ENCODE measurements at regions not wholly inside any gene's neighbourhood (a gene's known extent, or its start where the extent isn't known, plus 50 kb on each side); places are given as distances from the start of the nearest gene placed in this dataset.
"Not testable (repeated sequence)": the region's sequence is repeated elsewhere in the genome, so short reads cannot be mapped to it uniquely, and the experiment has no call there.

- peak in 1 of 2 donors; percentile 81 for DNase-seq
- H3K27ac ChIP-seq: peak overlapping the region in 3 of 4 donors; percentile 54 to 78 (median 65)
Measured at GRCh38 chr9:2279138-2279537, 264.0 kb downstream of the SMARCA2 start.

GRCh38 chr9:2281031-2281802, 266.1 kb downstream of the SMARCA2 start:
- H3K27ac ChIP-seq: no peak overlapping the region

More at GRCh38 chr9:2279138-2279537, 264.0 kb downstream of the SMARCA2 start:
- H3K36me3 ChIP-seq; H3K27me3 ChIP-seq; H3K4me1 ChIP-seq; H3K4me3 ChIP-seq; ATAC-seq (ENCODE audit: low FRiP score in 2 of 2); H3K9me3 ChIP-seq: not testable (repeated sequence)
- 70 to 80% methylated on average over 8 of the region's 8 CpGs for WGBS, 2 donors
- TF ChIP-seq POLR2A (IDR thresholded peaks at IDR 0.05): peak in 1 of 4 donors; percentile 26

GRCh38 chr9:2281803-2282185, 266.6 kb downstream of the SMARCA2 start:
- TF ChIP-seq POLR2A (IDR thresholded peaks at IDR 0.05) (no peak), POLR2AphosphoS5 (IDR thresholded peaks at IDR 0.05) (no peak), EP300 (IDR thresholded peaks at IDR 0.05) (no peak)
- TF ChIP-seq, protein P1, sequence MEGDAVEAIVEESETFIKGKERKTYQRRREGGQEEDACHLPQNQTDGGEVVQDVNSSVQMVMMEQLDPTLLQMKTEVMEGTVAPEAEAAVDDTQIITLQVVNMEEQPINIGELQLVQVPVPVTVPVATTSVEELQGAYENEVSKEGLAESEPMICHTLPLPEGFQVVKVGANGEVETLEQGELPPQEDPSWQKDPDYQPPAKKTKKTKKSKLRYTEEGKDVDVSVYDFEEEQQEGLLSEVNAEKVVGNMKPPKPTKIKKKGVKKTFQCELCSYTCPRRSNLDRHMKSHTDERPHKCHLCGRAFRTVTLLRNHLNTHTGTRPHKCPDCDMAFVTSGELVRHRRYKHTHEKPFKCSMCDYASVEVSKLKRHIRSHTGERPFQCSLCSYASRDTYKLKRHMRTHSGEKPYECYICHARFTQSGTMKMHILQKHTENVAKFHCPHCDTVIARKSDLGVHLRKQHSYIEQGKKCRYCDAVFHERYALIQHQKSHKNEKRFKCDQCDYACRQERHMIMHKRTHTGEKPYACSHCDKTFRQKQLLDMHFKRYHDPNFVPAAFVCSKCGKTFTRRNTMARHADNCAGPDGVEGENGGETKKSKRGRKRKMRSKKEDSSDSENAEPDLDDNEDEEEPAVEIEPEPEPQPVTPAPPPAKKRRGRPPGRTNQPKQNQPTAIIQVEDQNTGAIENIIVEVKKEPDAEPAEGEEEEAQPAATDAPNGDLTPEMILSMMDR (IDR thresholded peaks at IDR 0.05): no peak
- no peak overlapping the region for H3K4me3 ChIP-seq
- no peaks in the 10 kb centered on the region for H3K9me3 ChIP-seq
- no peak for DNase-seq
- H3K27me3 ChIP-seq: no peaks in the 10 kb centered on the region
- ATAC-seq (ENCODE audit: low FRiP score in 2 of 2): no peak
- WGBS, 2 donors: 90 to 91% methylated on average over 2 of the region's 2 CpGs
- no peaks in the 10 kb centered on the region for H3K36me3 ChIP-seq
- H3K4me1 ChIP-seq: peaks cover 0 to 2% (median 0%) of the 10 kb centered on the region in 4 donors
- no peak overlapping the region for H3K27ac ChIP-seq

More at GRCh38 chr9:2281031-2281802, 266.1 kb downstream of the SMARCA2 start:
- DNase-seq (no peak), ATAC-seq (ENCODE audit: low FRiP score in 2 of 2) (no peak)
- TF ChIP-seq POLR2A (IDR thresholded peaks at IDR 0.05) (no peak), EP300 (IDR thresholded peaks at IDR 0.05) (no peak)
- Histone ChIP-seq H3K4me3 (no peak overlapping the region), H3K36me3 (no peaks in the 10 kb centered on the region), H3K27me3 (no peaks in the 10 kb centered on the region), H3K9me3 (no peaks in the 10 kb centered on the region), H3K4me1 (no peaks in the 10 kb centered on the region)
- 75 to 77% methylated on average over 13 of the region's 13 CpGs for WGBS, 2 donors

DNA sequence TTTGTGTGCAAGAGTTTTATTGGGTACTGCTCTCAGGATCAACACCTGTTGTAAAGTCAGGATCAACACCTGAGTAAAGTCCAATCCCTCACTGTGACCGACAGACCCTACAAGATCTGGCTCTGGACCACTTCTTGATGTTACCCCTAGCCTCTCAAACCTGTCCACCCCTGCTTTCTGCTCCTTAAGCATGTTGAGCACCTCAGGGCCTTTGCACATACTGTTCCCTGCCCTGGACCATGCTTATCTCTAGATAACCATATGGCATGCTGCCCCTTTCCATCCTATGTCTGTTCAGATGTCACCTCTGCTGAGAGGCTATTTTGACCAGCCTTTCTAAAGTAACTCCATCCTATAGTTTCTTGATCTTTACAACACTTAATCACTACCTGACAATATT, 269.6 kb downstream of the SMARCA2 start:
- H3K9me3 ChIP-seq: no peaks in the 10 kb centered on the region

DNA sequence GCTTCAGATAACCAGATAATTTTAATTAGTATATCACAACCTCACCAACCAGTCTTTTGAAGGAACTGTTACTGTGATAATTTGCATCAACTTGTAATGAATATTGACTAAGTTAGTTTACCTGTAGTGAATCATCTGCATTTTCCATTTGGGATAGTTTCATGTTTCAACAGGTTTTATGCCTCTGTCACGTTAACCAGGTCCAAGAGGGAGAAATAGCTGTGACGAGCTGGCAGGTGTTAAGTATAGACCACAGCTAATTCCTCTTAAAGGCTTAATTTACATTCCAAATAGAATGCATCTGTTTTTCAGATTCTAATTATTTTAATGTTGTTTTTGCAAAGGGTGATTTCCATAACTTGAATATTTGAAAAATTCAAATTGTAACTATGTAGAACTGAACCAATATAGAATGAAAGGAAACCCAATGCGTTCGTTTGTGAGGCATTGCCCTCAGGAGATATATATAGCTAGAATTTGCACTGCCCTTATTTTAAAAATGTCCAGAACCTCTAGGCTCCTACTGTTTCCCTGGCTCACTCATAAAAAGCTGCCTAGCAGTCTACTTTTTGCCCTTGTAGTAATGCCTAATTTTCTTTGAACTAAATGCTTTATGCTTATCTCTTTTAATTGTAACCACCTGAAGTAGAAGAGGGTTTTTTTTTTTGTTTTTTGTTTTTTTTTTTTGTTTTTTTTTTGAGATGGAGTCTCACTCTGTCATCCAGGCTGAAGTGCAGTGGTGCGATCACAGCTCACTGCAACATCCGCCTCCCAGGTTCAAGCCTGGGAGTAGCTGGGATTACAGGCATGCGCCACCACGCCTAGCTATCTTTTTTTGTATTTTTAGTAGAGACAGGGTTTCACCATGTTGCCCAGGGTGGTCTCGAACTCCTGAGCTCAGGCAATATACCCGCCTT, 270.5 kb downstream of the SMARCA2 start:
- ATAC-seq (ENCODE audit: low FRiP score in 2 of 2) (no peak), DNase-seq (no peak)
- H3K4me1 ChIP-seq: peaks cover 0 to 7% (median 0%) of the 10 kb centered on the region in 4 donors
- H3K4me3 ChIP-seq: no peak overlapping the region
- H3K27me3 ChIP-seq: no peaks in the 10 kb centered on the region
- no peaks in the 10 kb centered on the region for H3K9me3 ChIP-seq
- TF ChIP-seq EP300 (IDR thresholded peaks at IDR 0.05) (no peak), POLR2A (IDR thresholded peaks at IDR 0.05) (no peak), POLR2AphosphoS5 (IDR thresholded peaks at IDR 0.05) (no peak)
- TF ChIP-seq, protein P1 (IDR thresholded peaks at IDR 0.05): no peak
- no peak overlapping the region for H3K27ac ChIP-seq
- no peaks in the 10 kb centered on the region for H3K36me3 ChIP-seq
- 80 to 83% methylated on average over 10 of the region's 10 CpGs for WGBS, 2 donors

More for the DNA sequence above, 269.6 kb downstream of the SMARCA2 start:
- no peaks in the 10 kb centered on the region for H3K36me3 ChIP-seq
- 86 to 88% methylated on average over 1 of the region's 1 CpG for WGBS, 2 donors
- ATAC-seq (ENCODE audit: low FRiP score in 2 of 2): no peak
- no peak for DNase-seq
- no peak overlapping the region for H3K27ac ChIP-seq
- no peak overlapping the region for H3K4me3 ChIP-seq
- peaks cover 0 to 7% (median 0%) of the 10 kb centered on the region in 4 donors for H3K4me1 ChIP-seq
- TF ChIP-seq POLR2A (IDR thresholded peaks at IDR 0.05) (no peak), EP300 (IDR thresholded peaks at IDR 0.05) (no peak), POLR2AphosphoS5 (IDR thresholded peaks at IDR 0.05) (no peak)
- TF ChIP-seq, protein P1 (IDR thresholded peaks at IDR 0.05): no peak
- no peaks in the 10 kb centered on the region for H3K27me3 ChIP-seq

Data from upper lobe of left lung (tissue), 6 donors.